HG02981 (cell line): ENCODE measurements at regions not wholly inside any gene's neighbourhood (a gene's known extent, or its start where the extent isn't known, plus 50 kb on each side); places are given as distances from the start of the nearest gene placed in this dataset.

Source experiments
- ATAC-seq: cut with Tn5 transposase; IDR thresholded peaks from one replicate; pipeline ENCODE4 v1.9.1; 2021; ENCODE audit warnings: mild to moderate bottlenecking, moderate library complexity; ENCODE audit not compliant: unreplicated experiment

DNA sequence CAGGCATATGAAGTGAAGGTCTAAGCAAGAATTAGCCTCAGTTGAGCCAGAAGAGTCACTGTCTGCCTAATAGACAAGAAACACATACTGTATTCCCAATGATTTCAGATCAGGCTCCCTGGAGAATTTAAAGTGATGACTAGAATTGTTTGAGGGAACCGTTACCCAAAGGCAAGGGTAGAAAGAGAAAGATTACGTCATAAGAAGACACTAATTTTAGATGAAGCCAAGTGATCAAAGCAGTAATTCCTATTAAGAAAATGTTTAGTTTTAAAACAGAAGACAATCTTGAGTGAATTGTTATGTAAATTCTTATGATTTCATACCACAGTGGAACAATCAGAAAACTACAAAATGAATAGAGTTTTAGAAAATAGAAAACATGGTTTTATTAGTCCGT lies 194.5 kb upstream of the ARSJ start:
- no peak for ATAC-seq

GRCh38 chr4:114177628-114178027 lies 198.2 kb upstream of the ARSJ start:
- no peak for ATAC-seq

- ATAC-seq = no peak
These were observed 198.9 kb upstream of the ARSJ start for GRCh38 chr4:114178392-114178791.

DNA sequence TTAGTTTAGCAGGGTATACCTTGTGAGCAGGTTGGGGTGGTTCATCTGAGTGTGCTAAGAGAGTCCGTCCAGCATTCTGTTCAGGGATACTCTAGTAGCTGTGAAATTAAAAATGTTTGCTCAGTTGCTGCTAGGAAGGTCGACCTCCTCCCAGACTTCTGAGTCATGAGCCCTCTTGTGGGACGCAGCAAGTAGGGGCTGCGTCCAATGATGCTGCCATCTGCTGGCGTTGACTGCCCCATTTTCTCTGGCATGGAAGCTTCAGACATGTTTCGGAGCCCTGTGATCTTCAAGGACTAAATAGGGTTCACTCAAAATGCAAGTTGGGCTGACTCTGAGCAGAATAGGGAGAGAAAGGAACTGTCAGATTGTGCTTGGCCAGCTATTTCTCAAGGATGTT lies 201.0 kb upstream of the ARSJ start:
- ATAC-seq = no peak

DNA sequence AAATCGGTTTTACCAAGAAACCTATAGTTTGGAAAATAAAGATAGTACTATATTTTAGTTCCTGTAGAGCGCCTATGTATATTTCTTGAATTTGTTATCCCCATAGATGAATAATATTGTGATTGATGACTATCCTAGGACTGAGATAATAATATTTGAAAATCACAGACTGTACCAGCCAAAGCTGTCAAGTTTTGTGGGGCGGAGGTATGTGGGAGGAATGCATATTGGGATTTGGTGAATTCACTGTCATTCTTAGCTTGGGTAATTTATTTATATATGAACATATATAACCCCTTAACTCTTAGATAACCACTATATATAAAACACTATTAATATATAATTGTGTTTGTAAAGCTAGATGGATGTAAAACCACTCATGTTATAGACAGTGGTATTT lies 205.5 kb upstream of the ARSJ start:
- ATAC-seq = no peak

GRCh38 chr4:114187592-114187991 lies 208.1 kb upstream of the ARSJ start:
- ATAC-seq = no peak

GRCh38 chr4:114191496-114191895 lies 212.0 kb upstream of the ARSJ start:
- ATAC-seq = no peak

- no peak for ATAC-seq
These were observed 213.4 kb upstream of the ARSJ start for GRCh38 chr4:114192854-114193253.

DNA sequence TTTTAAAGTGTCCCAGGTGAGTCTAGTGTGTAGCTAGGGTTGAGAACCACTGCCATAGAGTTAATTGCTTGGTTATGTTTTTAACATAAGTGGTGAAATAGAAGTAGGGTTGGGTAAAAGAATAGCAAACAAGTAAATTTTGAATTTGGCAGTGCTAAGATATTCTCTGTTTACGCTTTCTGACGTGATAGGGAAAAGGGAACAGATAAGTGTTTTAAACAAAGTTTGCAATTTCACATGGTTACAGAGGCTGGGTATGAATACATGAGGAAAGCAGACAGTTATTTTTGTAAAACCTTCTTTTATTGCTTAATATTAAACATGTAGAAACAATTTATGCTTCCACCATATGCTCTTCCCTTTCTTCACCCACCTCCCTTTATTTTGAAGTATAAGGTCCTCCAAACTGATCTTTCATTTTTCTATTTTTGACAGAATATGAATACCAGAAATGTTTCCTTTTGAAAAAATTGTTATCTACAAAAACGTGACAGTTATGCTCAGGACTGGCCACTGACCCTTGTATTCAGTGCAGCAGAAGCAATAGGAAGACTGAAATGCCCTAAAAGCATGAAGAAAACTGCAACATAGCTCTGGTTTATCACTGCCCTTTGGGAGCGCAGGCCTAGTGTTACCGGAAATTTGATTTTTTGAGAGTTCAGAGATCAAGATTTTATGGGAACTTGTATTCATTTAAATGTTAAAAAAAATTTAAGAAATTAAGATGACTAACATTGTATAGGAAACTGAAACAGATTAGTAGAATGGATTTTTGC lies 214.4 kb upstream of the ARSJ start:
- ATAC-seq = no peak

GRCh38 chr4:114196606-114197005 lies 217.2 kb upstream of the ARSJ start:
- no peak for ATAC-seq

- ATAC-seq = no peak
These were observed 220.6 kb upstream of the ARSJ start for GRCh38 chr4:114200026-114200425.

DNA sequence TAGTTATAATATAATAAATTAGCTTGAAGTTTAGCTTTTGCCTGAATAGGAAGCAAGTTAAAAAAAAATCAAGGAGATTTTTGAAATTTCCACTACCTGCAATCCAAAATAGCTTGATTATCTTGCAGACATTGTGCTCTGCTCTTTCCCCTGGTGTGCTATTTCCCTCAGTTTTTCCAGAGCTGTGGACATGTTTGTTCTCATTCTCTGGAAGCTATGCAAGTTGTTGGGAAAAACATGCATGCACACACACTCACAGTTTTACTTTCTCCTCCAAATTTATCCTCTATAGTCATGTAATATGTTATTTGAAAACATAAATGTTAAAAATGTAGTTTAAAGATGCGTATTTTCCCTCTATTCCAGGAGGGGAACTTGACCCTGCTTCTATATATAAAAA lies 225.8 kb upstream of the ARSJ start:
- ATAC-seq = no peak

DNA sequence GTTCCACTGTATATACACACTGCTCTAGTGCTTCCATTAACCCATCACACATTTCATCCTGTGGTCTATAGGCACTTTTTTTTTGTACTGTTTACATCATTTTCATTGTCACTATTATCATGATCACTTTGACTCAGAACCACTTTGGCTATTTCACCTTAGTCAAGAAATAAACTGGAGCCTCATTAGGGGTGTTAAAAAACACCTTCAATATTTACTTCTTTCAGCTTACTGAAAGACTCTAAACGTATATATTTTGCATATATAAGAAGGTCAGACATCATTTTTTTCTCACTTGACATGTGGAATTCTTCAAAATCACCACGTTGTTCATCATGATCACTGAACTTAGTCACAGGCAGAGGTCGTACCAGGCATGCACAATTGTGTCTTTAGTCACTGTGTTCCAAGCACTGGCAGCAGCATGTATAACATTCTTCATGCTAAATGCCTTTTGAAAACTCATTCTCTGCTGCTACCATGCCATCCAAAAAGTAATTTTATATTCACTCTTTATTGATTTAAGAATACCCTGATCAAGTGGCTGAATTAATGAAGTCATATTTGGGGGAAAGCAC lies 229.2 kb upstream of the ARSJ start:
- no peak for ATAC-seq

GRCh38 chr4:114209584-114209983 lies 230.1 kb upstream of the ARSJ start:
- peak; percentile 88 for ATAC-seq

DNA sequence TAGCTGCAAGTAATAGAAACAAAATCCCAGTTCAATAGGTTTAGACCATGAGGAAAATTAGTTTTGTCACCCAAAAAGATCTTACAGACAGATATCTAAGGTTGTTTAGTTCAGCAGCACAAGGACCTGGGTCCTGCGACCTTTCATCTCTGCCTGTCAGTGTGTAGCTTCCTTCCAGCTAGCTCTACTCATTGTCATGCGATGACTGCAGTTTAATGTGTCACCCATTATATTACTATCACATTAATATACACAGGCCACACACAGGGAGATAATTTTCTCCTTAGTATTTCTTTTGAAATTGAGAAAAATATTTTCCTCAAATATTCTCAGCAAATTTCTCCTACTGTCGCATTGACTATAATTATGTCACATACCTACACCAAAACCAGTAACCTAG lies 232.1 kb upstream of the ARSJ start:
- ATAC-seq = no peak

DNA sequence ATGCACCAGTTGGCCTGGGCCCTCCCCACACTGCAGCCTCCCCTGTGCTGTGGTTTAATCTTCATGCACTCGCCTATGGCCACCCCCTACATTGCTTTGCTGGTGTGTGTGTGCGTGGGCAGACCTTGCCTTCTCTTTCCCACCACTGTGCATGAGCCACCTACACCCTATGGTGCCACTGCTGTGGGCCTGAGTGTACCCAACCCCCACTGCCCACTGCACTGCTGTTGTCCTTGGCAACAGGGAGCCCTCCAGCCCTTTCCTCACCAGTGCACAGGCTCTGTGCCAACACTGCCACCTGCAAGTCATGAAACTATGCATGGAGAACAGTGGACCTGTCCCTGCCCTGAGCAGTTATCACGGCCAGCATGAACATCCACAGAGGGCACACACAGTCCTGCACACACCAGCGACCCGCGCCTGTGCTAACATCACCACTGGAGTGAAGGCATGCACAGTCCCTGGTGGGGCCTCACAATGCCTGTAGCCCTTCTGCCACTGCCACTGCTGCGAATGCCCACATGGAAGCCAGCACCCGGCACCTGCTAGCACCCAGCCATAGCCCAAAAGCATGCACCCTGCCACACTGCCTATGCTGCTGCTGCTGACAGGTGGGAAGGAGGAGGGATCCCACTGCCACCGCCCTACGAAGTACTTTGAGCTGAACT lies 237.8 kb upstream of the ARSJ start:
- no peak for ATAC-seq

DNA sequence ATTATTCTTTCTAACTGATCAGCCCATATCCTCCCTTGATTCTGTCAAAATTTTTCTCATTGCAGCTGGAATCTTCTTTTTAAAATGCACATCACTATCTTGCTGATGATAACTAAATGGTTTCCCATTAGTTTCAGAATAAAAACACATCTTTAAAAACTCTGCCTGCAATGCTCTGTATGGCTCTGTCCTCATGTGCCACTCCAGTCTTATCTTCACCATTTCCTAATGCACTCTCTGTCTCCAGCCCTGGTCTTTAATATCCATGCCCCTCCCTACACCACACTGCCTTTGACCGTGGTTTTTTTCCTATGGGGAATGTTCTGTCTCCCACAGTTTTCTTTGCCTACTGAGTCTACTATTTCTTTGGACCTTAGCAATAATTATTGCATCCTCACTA lies 244.1 kb upstream of the ARSJ start:
- no peak for ATAC-seq

GRCh38 chr4:114225436-114225835 lies 246.0 kb upstream of the ARSJ start:
- no peak for ATAC-seq

DNA sequence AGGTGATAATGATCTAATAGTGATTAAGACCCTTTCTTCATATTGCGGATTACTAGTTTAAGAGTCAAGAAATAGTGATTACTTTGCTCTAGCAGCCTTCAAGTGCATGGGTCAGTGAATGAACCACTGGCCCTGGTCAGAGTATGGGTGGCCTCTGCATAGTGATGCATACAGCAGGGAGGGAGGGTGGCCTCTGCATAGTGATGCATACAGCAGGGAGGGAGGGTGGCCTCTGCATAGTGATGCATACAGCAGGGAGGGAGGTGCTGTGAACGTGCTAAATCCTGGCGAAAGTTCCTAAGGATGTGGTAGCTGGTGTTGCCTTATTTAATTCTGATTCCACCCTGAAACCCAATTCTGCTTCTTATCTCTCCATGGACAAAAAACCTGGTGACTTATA lies 246.7 kb upstream of the ARSJ start:
- ATAC-seq = no peak

GRCh38 chr4:114226968-114227760 lies 247.7 kb upstream of the ARSJ start:
- ATAC-seq = peak; percentile 91

DNA sequence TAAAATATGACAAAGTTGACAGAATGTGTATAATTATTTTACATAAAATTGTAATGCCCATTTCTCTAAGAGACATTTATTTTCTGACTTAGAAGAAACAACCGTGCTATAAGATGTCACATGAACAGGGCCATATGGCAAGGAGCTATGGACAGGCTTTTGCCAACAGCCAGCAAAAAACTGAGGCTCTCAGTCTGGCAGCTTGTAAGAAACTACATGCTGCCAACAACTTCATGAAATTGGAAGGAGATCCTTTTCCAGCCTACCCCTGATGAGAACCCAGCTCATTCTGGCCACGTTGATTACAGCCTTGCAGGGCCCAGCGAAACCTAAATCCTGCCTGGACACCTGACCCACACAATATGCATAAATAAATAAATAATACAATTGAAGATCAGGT lies 250.3 kb upstream of the ARSJ start:
- ATAC-seq = no peak
